CD4-positive, alpha-beta T cell treated with Interleukin-12 subunit alpha and Interleukin-12 subunit beta, for 1 hour (primary cell): ENCODE measurements at regions not wholly inside any gene's neighbourhood (a gene's known extent, or its start where the extent isn't known, plus 50 kb on each side); places are given as distances from the start of the nearest gene placed in this dataset.
A peak's percentile ranks its signal among the peaks of the same experiment; 100 is the strongest.
"Not testable (repeated sequence)": the region's sequence is repeated elsewhere in the genome, so short reads cannot be mapped to it uniquely, and the experiment has no call there.

Experiments used
- DNase-seq: peaks from one replicate; pipeline ENCODE4 v3.0.0-alpha.2; 2020

DNA sequence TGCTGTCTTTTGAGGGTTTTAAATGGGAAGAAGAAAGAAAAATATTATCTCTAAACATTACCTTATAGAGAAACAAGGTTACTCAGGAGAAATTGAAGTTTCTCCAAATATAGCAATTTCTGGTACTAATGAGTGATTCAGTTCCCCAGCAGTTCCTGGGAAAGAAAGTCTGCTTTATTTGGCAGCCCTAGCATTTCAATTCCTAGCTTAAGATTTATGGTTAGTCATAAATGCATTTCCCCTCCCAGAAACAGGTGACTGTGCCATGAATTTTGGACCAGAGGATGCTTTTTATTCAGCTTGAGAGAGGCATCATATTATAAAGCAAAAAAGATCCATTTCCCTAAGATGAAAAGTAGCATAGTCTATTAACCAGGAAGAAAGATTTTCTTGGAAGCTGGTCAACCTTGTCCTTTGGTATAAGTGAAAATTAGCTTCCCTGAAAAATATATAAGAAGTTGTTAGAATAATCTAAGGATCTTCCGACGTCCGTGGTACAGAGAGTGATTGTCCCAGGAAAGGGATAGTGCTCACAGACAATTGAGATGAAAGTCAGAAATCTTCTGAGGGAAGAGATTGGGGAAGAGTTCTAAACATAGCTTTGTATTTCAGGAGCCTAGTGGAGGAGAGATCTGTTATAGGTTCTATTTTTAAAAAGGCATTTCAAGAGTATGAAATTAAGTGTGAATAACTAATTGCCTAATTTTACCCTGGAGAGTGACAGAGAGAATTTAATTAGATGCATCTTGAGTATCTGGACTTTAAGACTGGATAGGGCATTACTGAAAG is 164.9 kb downstream of the ESM1 start:
- DNase-seq: no peak

DNA sequence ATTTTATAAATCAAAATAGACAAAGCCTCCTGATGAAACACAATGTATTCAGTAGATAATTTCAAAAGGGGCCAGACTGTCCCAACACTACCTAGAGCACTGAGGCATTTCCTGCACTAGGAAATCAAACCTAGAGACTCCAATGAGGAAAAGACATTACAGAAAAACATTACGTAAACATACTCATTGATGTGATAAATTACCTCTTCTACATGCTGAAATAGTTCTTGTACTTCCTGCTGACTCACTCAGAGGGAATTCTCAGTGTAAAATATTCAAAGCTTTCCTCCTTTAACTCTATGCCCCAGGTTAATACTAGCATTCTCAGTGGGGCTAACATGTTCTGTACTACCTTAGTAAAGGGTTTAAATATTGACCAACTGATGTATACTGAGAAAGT is 178.0 kb downstream of the ESM1 start:
- DNase-seq: no peak

DNA sequence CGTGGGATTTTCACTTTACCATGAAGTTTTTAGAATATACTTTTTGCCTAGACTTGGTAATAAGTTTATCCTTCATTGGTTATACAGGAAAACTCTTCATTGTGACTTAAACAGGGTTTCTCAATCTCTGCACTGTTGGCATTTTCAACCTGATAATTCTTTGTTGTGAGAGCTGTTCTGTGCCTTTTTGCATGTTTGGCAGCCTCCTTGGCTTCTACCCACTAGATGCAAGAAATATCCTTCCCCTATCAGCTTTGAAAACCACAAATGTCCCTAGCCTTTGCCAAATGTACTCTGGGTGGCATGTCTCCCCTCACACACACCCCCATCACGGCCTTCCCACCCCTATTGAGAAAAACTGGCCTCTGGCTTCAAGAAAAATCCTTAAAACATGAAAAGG is 180.9 kb downstream of the ESM1 start:
- DNase-seq: no peak

DNA sequence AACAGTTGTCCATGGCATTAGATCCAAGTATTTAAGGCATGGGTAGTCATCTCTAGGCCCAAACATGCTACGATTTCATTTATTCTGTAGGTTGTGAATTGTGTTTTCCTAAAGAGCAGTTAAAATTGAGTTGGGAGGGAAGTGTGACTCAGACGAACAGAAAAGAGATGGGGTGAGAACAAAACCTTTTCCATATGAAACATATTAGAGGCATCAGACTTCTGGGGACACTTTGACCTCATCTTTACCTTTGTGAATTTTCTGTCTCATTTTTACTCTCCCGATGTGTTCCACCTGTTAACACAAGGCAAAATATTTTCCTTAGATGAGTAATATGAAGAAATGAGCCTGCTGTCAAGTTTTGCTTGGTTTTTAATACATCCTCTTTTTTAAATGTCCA is 181.3 kb downstream of the ESM1 start:
- DNase-seq: no peak

DNA sequence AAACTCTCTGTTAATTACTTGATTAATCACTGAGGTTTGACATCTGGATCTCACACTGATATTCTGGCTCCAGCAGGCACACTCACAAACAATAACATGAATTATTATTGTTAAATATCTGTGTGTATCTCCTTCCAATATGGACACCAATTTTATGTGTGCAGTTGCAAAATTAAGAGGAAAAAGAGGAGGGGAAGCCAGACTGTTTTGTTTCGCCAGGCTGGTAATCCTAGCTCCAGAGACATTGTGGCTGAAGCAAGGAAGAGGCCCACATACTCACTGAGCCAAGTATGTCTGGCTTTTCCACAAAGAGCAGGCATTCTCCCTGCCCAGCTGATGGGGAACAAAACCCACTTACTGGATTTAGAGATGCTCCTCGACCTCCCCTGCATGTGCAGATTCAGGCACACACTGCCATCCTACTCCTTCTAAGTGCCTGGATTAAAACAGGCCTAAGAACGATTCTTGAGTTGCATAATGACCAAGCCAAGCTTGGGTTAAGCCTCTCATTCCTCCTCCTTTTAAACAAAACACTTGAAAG is 181.9 kb downstream of the ESM1 start:
- DNase-seq: no peak

DNA sequence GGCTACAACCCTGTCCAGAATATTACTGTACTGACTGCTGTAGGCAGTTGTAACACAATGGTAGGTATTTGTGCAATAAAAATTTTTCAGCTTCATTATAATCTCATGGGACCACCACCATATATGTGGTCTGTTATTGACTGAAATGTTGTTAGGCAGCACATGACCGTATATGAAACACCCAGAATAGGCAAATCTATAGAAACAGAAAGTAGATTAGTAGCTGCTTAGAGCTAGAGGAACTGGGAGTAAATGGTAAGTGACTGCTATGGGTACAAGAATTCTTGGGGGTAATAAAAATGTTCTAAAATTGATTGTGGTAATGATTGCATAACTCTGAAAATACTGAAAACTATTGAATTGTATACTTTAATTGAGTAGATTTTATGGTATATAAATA is 185.7 kb downstream of the ESM1 start:
- no peak for DNase-seq

DNA sequence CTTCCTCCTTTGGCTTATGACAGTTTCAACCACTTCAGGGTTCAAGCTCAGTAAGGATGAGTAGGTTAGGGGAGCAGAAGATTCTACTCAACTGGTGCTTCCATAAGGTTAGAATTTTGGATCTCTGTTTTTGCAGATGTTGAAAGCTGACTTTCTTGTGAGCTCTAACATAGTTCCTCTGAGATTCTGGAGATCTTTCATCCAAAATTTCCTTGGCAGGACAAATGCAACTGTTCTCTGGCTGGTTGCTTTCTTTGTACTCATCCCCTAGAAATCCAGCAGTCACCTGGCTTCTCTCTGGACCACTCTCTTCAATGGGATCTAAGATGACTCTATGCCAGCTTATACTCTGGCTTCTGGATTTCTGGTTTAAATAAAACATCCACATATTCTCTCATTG is 189.6 kb downstream of the ESM1 start:
- no peak for DNase-seq

DNA sequence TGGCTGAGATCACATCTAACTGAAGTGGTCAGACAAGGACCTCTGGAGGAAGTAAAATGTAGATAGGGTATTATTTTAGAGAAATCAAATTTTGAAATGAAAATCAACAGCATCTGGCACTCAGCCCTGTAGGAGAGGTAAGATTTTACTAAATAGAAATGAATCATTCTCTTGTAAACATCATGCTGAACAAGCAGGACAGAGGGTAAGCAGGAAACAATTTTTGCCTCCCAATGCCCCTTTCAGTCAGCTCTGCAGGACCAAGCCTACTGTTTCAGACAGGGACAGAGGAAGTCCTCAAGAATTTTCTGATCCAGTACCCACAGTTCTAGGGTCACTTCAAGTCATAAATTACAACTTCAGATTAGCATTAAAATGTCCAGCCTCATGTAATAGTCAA is 190.1 kb downstream of the ESM1 start:
- no peak for DNase-seq

DNA sequence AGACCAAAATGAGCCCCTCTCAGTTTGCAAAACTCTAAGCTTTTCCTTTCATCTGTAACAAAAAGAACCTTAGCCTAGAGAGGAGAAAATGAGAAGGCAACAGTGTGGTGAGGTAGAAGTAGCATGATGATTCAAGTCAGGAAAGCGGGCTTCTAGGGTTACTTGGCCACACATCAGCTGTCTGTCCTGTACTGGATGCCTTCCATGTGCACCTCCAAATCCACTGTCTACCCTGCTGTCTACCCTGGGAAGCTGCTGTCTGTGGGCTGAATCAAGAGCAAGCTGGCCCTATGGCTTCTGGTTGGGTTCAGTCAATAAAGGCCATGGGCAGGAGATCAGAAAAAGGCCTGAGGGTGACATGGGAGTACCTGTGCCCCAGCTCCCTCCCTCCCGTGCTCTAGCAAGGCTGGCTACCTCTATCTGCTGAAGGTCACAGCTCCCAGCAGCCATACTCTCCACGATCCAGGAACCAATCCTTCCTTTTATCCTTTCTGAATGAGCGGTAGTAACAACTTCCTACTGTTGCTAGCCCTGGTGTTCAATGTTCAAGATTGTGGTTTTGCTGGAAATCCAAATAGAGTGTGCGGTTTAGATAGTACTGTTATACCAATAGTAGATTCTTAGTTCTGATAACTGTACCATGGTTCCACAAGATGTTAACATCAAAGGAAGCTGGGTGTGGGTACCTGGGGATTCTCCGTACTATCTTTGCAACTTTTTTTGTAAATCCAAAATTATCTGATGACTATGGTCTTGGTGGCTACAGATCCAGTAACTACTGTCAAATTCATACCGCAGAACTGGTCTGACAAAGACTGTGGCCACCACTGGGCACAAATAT is 191.0 kb downstream of the ESM1 start:
- no peak for DNase-seq

DNA sequence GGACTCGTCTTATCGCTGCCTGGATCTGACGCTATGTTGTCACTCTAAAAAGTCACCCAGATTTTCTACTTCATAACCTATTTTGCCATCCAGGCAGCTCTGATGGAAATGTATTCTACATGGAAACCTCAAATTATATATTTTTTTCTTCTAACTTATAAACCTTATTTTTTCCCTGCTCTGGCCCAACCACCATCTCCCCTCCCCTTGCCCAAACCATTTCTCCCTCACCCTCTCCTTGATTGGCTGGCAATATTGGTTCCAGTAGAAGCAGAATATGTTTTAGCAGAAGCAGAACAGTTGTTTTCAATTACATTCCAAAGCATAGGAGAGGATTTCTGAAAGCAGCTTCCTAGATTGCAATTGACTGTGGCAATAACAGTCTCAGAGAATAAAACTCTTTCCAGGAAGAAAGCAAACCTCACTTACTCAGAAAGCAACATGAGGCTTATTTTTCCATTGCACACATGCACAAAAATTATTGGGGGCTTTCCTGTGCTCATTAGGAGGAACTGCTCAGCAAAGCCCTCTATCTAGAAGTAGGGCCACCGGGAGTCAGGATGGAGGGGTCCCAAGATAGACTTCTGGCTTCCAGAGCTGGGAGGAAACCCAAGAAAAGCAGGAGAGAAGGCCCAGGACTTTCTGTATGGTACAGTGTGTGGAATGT is 191.8 kb downstream of the ESM1 start:
- DNase-seq: no peak

DNA sequence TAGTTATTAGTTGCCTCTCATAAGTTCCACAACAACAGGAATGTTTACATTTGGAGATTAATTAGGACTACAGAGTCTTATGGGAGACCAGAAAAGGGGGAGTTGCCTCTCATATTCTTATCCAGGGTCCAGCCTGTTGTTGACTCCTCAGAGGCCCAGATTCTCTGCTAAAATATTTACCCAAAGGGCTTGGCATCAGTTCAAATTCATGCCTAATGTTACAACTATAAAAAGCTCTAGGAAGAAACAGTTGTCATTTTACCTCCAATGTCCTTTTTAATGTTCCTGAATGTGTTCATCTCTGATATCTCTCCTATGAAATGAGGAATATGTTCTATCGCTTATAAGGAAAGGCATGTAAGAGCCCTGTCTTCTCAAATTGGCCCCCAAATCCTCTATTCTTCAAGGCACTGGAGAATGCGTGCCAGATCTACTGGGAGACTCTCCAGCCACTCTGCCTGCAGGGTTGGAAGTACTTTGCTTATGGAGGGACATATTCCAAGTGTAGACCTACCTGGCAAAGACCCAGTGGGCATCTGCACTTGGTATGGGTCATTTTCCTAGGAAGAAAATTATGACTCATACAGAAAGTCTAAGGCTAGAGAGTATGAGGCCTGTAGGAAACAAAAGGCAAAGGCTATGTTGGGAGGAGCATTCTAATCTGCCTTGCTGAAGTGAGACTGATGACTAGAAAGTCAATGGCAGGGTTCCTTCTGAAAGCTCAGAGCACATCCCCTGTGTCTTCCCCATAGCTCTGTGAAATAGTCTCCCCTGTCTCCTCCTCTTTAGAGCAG is 192.6 kb downstream of the ESM1 start:
- DNase-seq: no peak

DNA sequence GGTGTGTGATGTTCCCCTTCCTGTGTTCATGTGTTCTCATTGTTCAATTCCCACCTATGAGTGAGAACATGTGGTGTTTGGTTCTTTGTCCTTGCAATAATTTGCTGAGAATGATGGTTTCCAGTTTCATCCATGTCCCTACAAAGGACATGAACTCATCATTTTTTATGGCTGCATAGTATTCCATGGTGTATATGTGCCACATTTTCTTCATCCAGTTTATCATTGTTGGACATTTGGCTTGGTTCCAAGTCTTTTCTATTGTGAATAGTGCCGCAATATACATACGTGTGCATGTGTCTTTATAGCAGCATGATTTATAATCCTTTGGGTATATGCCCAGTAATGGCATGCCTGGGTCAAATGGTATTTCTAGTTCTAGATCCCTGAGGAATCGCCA is 197.5 kb downstream of the ESM1 start:
- not testable (repeated sequence) for DNase-seq

DNA sequence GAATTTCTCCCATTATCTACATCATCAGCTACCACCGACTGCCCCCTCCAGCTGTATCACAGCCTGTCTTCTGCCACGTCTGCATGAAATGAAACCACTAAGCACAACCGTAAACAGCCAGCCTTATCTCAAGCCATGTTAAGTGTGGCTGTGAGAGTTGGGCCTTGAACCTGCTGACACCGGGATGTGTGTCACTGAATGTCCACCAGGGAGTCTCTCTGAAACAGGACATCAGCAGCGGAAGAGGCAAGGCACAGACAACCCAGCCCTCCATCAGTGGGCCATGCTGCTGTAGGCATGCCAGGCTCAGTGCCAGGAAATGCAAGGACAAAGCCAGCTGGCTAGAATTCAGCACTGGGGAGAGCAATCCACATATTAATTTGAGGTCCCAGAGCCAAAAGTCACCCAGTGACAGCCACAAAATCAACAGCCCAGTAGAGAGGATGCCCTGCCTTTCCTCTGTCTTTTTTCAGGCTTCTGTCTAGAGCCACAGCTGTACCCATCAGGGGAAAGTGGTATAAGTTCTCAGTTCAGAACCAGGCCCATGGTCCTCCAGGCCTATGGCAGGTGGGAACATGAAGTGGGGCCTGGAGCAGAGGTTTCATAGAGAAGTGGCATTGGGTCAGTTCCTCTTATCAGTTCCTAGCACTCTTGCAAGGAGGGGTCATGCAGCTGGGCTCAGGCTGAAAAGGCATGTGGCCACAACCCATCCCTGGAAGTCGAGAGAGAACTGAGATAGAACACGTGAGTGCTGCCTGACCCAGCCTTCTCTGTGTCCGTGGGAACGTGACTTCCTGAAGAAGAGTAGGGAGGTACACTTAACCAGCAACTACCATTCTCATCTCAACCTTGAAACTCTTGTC is 199.4 kb downstream of the ESM1 start:
- peak; percentile 18 for DNase-seq

DNA sequence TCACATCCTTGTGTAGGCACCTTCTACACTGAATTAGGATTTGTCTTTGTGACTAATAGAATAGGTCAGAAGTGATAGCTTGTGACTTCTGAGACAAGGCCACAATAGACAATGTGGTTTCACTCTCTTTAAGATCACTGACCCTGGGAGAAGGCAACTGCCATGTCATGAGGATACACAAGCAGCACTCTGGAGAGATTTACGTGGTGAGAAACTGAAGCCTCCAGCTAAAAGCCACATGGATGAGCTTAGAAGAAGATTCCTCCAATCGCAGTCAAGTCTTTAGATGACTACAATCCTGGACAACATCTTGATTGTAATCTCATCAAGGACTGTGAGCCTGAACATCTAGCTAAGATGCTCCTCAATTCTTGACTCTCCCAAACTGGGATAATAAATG is 206.6 kb downstream of the ESM1 start:
- DNase-seq: no peak

DNA sequence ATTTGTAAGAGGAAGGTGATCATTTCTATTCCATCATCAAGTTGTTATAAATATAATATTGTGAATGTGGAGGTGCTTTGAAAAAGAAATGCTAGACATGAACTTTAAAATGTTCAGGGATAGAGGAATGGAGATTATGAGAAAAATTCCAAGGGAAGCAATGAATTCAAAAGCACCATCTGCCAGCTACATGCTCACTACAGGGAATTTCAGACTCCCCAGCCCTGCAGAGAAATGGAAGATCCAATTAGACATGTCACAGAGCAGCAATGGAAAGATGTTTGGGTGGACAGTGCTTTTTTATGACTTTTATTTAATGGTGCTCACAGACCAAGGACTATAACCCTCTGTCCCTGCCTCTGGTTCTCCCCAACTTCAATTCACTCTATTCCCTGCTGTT is 209.7 kb downstream of the ESM1 start:
- no peak for DNase-seq

DNA sequence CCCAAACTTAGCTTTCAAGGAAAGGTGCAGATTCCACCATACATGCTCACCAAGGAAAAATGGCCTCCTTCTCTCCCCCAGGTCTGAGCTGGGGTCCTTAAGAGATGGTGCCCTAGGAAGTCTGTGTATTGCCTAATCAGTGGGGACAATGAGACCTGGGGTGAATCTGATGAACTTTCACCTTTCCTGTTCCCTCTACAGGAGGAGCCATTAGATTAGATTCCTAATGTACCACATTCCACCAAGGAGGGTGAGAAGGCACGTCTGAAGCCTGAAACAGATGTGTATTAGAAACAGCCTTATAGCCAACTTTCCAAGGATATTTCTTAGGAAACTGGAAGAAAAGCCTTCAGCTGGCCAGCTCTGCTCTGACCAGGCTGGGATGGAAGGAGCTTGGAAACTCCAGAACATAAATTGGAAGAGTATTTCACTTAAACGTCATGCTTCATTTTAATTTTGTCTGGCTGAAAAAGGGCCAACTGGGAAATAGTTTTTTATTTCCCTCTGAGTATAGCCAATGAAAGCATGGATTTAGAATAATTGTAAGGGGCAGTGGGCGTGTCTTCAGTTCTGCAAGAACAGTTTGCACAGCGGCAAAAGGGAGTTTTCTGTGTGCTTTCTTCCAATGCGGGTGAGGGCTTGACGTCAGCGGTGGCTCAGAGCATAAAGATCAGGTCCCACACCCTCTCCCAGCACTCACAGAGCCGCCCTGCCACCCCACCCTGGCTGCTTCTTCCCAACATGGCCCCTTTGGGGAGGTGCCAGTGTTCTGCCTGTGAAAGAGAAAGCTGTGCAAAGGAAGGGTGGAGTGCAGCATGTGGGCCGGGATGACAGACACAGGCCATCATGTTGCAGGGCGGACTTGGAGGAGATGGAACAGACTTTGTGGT is 210.9 kb downstream of the ESM1 start:
- no peak for DNase-seq

DNA sequence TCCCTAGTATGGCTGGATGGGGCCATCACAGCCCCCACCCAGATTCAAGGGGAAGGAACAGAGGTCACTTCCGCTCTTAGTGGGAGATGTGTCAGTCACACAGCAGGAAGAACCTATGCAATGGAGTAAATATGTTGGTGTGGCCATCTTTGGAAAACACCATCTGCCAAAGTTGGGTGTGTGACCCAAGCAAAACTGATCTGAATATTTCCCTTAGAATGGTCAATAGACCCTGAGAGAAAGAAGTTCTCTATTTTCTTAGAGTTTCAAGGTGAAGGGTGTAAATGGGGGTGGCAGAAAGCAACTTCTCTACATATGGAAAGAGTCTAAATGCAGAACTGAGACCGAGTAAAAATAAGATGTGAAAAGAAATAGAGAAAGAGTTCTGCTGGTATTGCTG is 212.7 kb downstream of the ESM1 start:
- DNase-seq: peak; percentile 12

DNA sequence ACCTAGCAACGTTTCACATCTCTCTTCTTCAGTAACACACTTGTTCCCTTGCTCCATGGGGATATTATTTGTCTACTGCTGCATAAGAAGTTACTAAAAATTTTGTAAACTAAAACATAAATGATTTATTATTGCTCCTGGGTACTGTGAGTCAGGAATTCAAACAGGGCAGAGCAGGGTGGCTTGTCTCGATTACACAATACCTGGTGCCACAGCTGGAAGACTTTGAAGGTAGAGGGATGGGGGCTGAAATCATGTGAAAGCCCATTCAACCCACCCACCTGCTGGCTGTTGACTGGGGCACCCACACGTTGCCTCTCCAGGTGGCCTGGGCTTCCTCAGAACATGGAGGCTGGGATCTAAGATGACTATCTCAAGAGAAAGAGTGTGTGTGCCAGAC is 213.2 kb downstream of the ESM1 start:
- no peak for DNase-seq

DNA sequence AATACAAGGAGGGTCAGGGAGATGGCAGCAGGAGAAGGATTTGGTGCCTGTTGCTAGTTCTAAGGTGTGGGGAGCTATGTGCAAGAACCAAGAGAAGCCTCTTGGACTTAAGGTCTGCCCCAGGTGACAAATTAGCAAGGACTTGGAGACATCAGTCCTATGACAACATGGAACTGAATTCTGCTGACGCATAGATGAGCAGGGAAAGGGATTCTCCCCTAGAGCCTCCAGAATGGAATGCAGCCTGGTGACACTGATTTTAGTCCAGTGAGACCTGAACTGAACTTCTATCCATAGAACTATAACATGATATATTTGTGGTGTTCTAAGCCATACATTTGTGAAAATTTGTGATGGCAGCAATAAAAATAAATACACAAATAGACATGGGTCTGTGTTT is 215.6 kb downstream of the ESM1 start:
- no peak for DNase-seq

DNA sequence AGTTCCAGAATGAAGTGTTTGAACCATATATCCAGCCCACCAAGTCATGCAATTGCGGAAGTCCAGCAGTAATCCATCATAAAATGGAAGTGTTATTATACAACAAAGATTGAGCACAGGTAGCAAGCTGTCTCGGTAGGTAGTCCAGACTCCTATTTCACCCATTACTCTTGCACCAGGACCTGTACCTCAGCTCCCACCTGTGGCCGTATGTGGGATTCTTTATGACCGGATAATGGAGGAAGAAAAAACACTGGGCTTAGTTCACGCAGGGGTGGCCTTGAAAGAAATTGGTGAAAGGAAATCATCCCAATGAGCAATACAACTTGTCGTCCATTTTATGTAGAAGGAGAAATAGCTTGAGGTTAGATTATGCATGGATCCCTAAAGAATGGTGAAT is 216.3 kb downstream of the ESM1 start:
- no peak for DNase-seq

DNA sequence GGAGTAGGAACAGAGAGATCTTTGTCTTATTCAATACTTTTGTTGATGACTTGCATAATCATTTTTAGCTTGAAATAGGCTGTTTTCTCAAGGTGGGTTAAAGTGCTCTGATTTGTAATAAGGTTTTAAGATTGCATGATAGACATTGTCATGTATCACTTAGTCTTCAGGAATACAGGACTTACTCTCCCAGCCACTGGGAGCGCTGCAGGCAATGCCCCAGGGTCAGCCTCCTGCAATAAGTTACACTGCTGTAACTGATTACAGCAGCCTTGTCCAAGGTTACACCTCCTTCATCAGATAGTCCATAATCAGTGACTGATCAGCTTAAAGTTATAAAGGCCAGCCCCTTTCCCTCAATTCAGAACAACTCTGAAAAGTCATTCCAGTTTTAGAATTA is 218.6 kb downstream of the ESM1 start:
- no peak for DNase-seq
